Tibial nerve (tissue), 4 donors: ENCODE measurements at regions not wholly inside any gene's neighbourhood (a gene's known extent, or its start where the extent isn't known, plus 50 kb on each side); places are given as distances from the start of the nearest gene placed in this dataset.
"Not testable (repeated sequence)": the region's sequence is repeated elsewhere in the genome, so short reads cannot be mapped to it uniquely, and the experiment has no call there.

Source experiments
- DNase-seq, 2 donors: peaks; one replicate each; pipeline ENCODE4 v3.0.0-alpha.2; 2019; ENCODE audit warnings: low spot score in 2 of 2
- H3K27ac ChIP-seq, 4 donors: fragments of 200-600 bp; sonication (generic) in 3 of 4; one replicate each; pipeline ENCODE4 v1.5.1; 2017 to 2019; ENCODE audit warnings: mild to moderate bottlenecking in 1 of 4
- H3K27me3 ChIP-seq, 2 donors: fragments of 200-600 bp; sonication (generic) in 1 of 2; one replicate each; pipeline versions ENCODE4 v1.5.1 to v1.6.0; 2017 to 2019
- H3K36me3 ChIP-seq, 3 donors: fragments of 200-600 bp; sonication (generic); one replicate each; pipeline ENCODE4 v1.5.1; 2018 to 2019
- H3K4me1 ChIP-seq, 4 donors: fragments of 200-600 bp; sonication (generic) in 3 of 4; one replicate each; pipeline ENCODE4 v1.5.1; 2017 to 2019
- H3K4me3 ChIP-seq, 4 donors: fragments of 200-600 bp; sonication (generic) in 3 of 4; one replicate each; pipeline ENCODE4 v1.5.1; 2017 to 2019; ENCODE audit warnings: mild to moderate bottlenecking in 1 of 4, moderate library complexity in 1 of 4
- H3K9me3 ChIP-seq, 4 donors: fragments of 200-600 bp; sonication (generic) in 3 of 4; one replicate each; pipeline ENCODE4 v1.5.1; 2017 to 2019
- CTCF ChIP-seq, 5 experiments: fragments of 200-600 bp in 3 of 5; fragments of 450-650 bp in 2 of 5; sonication (generic) in 3 of 5; IDR thresholded peaks; one replicate each; pipeline ENCODE4 v1.5.1; 2016 to 2019; ENCODE audit warnings: antibody characterized with exemption in 5 of 5, mild to moderate bottlenecking in 3 of 5, moderate library complexity in 2 of 5
- EP300 ChIP-seq, 2 donors: sonication (generic); formaldehyde crosslinking; IDR thresholded peaks; one replicate each; pipeline ENCODE4 v1.6.1; 2017; ENCODE audit warnings: antibody characterized with exemption in 2 of 2, mild to moderate bottlenecking in 1 of 2
- POLR2A ChIP-seq, 2 donors: fragments of 450-650 bp; IDR thresholded peaks; one replicate each; pipeline ENCODE4 v1.6.1; 2017; ENCODE audit warnings: antibody characterized with exemption in 2 of 2, mild to moderate bottlenecking in 2 of 2, moderate library complexity in 2 of 2
- WGBS, 2 donors: methylation state at CpG; one replicate each; pipeline ENCODE4 v1.1.5; 2018; 5-methylcytosine and 5-hydroxymethylcytosine counted together

GRCh38 chr4:131450572-131451209 is 1698.4 kb upstream of the PCDH10 start:
- H3K4me3 ChIP-seq: no peak overlapping the region
- H3K27me3 ChIP-seq: no peaks in the 10 kb centered on the region
- DNase-seq: no peak
- peaks cover 0 to 3% (median 0%) of the 10 kb centered on the region in 4 donors for H3K9me3 ChIP-seq
- no peaks in the 10 kb centered on the region for H3K4me1 ChIP-seq
- TF ChIP-seq EP300 (IDR thresholded peaks at IDR 0.05) (no peak), CTCF (IDR thresholded peaks at IDR 0.05) (no peak), POLR2A (IDR thresholded peaks at IDR 0.05) (no peak)
- 89 to 98% methylated on average over 1 of the region's 1 CpG for WGBS, 2 donors
- no peaks in the 10 kb centered on the region for H3K36me3 ChIP-seq
- H3K27ac ChIP-seq: no peak overlapping the region

- 74 to 76% methylated on average over 4 of the region's 4 CpGs for WGBS, 2 donors
- no peak overlapping the region for H3K27ac ChIP-seq
- H3K9me3 ChIP-seq: peaks cover 0 to 3% (median 0%) of the 10 kb centered on the region in 4 donors
- no peak for DNase-seq
- H3K4me1 ChIP-seq: no peaks in the 10 kb centered on the region
- no peaks in the 10 kb centered on the region for H3K36me3 ChIP-seq
- H3K27me3 ChIP-seq: no peaks in the 10 kb centered on the region
- TF ChIP-seq CTCF (IDR thresholded peaks at IDR 0.05): no peak
- no peak for TF ChIP-seq EP300 (IDR thresholded peaks at IDR 0.05)
- no peak for TF ChIP-seq POLR2A (IDR thresholded peaks at IDR 0.05)
- H3K4me3 ChIP-seq: no peak overlapping the region
These were observed 1689.5 kb upstream of the PCDH10 start for GRCh38 chr4:131459430-131460101.

- Histone ChIP-seq H3K27ac (no peak overlapping the region), H3K9me3 (no peaks in the 10 kb centered on the region), H3K27me3 (no peaks in the 10 kb centered on the region), H3K4me1 (no peaks in the 10 kb centered on the region), H3K4me3 (no peak overlapping the region), H3K36me3 (no peaks in the 10 kb centered on the region)
- no peak for TF ChIP-seq EP300 (IDR thresholded peaks at IDR 0.05)
- TF ChIP-seq POLR2A (IDR thresholded peaks at IDR 0.05): no peak
- no peak for TF ChIP-seq CTCF (IDR thresholded peaks at IDR 0.05)
- DNase-seq: no peak
These were observed 1678.7 kb upstream of the PCDH10 start for GRCh38 chr4:131470360-131470759.

GRCh38 chr4:131488772-131489171 is 1660.3 kb upstream of the PCDH10 start:
- no peak overlapping the region for H3K4me3 ChIP-seq
- WGBS, 2 donors: 36 to 62% methylated on average over 2 of the region's 2 CpGs
- no peaks in the 10 kb centered on the region for H3K36me3 ChIP-seq
- H3K27ac ChIP-seq: no peak overlapping the region
- no peaks in the 10 kb centered on the region for H3K27me3 ChIP-seq
- DNase-seq: no peak
- no peaks in the 10 kb centered on the region for H3K9me3 ChIP-seq
- H3K4me1 ChIP-seq: no peaks in the 10 kb centered on the region
- no peak for TF ChIP-seq POLR2A (IDR thresholded peaks at IDR 0.05)
- no peak for TF ChIP-seq EP300 (IDR thresholded peaks at IDR 0.05)
- TF ChIP-seq CTCF (IDR thresholded peaks at IDR 0.05): no peak

GRCh38 chr4:131496211-131496610 is 1652.9 kb upstream of the PCDH10 start:
- DNase-seq, H3K36me3 ChIP-seq, H3K27me3 ChIP-seq, H3K27ac ChIP-seq, H3K4me3 ChIP-seq, H3K4me1 ChIP-seq, H3K9me3 ChIP-seq: not testable (repeated sequence)
- 41 to 43% methylated on average over 5 of the region's 5 CpGs for WGBS, 2 donors
